ENCODE measurements at regions not wholly inside any gene's neighbourhood (a gene's known extent, or its start where the extent isn't known, plus 50 kb on each side); places are given as distances from the start of the nearest gene placed in this dataset.

GRCh38 chr6:140855520-140855919, 1277.2 kb upstream of the GJE1 start:
- DNase-seq (no peak), ATAC-seq (ENCODE audit: low read depth in 2 of 2) (no peak)
- Mint-ChIP-seq H3K36me3 (no peaks in the 10 kb centered on the region), H3K9me3 (peaks cover 0 to 3% (median 0%) of the 10 kb centered on the region in 7 donors), H3K27me3 (no peaks in the 10 kb centered on the region), H3K4me3 (no peak overlapping the region), H3K27ac (no peak overlapping the region), H3K4me1 (peaks cover 0 to 2% (median 0%) of the 10 kb centered on the region in 4 donors)
- no peaks in the 10 kb centered on the region for H3K9me3 ChIP-seq (ENCODE audit: control insufficient read depth in 2 of 2, low read length in 2 of 2)
- no peaks in the 10 kb centered on the region for H3K36me3 ChIP-seq (ENCODE audit: control insufficient read depth, insufficient read depth, low read length)
- no peaks in the 10 kb centered on the region for H3K27me3 ChIP-seq (ENCODE audit: control insufficient read depth, insufficient read depth, low read length)
- H3K27ac ChIP-seq (ENCODE audit: insufficient read depth, low read length, poor library complexity, severe bottlenecking) = no peak overlapping the region
- no peaks in the 10 kb centered on the region for H3K4me1 ChIP-seq (ENCODE audit: control insufficient read depth, insufficient read depth, low read length, poor library complexity, severe bottlenecking)
- H3K4me3 ChIP-seq (ENCODE audit: low read depth, low read length) = no peak overlapping the region

- H3K36me3 ChIP-seq (ENCODE audit: control insufficient read depth, insufficient read depth, low read length) = no peaks in the 10 kb centered on the region
- H3K27ac Mint-ChIP-seq = no peak overlapping the region
- H3K9me3 ChIP-seq (ENCODE audit: control insufficient read depth in 2 of 2, low read length in 2 of 2) = no peaks in the 10 kb centered on the region
- H3K27me3 Mint-ChIP-seq = no peaks in the 10 kb centered on the region
- peaks cover 0 to 2% (median 0%) of the 10 kb centered on the region in 4 donors for H3K4me1 Mint-ChIP-seq
- ATAC-seq (ENCODE audit: low read depth in 2 of 2) (no peak), DNase-seq (no peak)
- no peak overlapping the region for H3K4me3 Mint-ChIP-seq
- H3K4me1 ChIP-seq (ENCODE audit: control insufficient read depth, insufficient read depth, low read length, poor library complexity, severe bottlenecking) = no peaks in the 10 kb centered on the region
- H3K4me3 ChIP-seq (ENCODE audit: low read depth, low read length) = no peak overlapping the region
- H3K36me3 Mint-ChIP-seq = no peaks in the 10 kb centered on the region
- no peaks in the 10 kb centered on the region for H3K27me3 ChIP-seq (ENCODE audit: control insufficient read depth, insufficient read depth, low read length)
- H3K27ac ChIP-seq (ENCODE audit: insufficient read depth, low read length, poor library complexity, severe bottlenecking) = no peak overlapping the region
- H3K9me3 Mint-ChIP-seq = peaks cover 0 to 2% (median 0%) of the 10 kb centered on the region in 7 donors
Observed at GRCh38 chr6:140854318-140854717, 1278.4 kb upstream of the GJE1 start.

- H3K4me3 Mint-ChIP-seq = no peak overlapping the region
- no peaks in the 10 kb centered on the region for H3K27me3 Mint-ChIP-seq
- no peaks in the 10 kb centered on the region for H3K9me3 Mint-ChIP-seq
- H3K27me3 ChIP-seq (ENCODE audit: control insufficient read depth, insufficient read depth, low read length) = no peaks in the 10 kb centered on the region
- H3K27ac ChIP-seq (ENCODE audit: insufficient read depth, low read length, poor library complexity, severe bottlenecking) = no peak overlapping the region
- no peak overlapping the region for H3K27ac Mint-ChIP-seq
- H3K36me3 ChIP-seq (ENCODE audit: control insufficient read depth, insufficient read depth, low read length) = no peaks in the 10 kb centered on the region
- no peaks in the 10 kb centered on the region for H3K36me3 Mint-ChIP-seq
- ATAC-seq (ENCODE audit: low read depth in 2 of 2) (no peak), DNase-seq (no peak)
- H3K4me3 ChIP-seq (ENCODE audit: low read depth, low read length) = no peak overlapping the region
- no peaks in the 10 kb centered on the region for H3K4me1 Mint-ChIP-seq
- no peaks in the 10 kb centered on the region for H3K9me3 ChIP-seq (ENCODE audit: control insufficient read depth in 2 of 2, low read length in 2 of 2)
- H3K4me1 ChIP-seq (ENCODE audit: control insufficient read depth, insufficient read depth, low read length, poor library complexity, severe bottlenecking) = no peaks in the 10 kb centered on the region
Observed at GRCh38 chr6:140850438-140850837, 1282.3 kb upstream of the GJE1 start.

GRCh38 chr6:140849456-140849855, 1283.3 kb upstream of the GJE1 start:
- Histone ChIP-seq H3K36me3 (ENCODE audit: control insufficient read depth, insufficient read depth, low read length) (no peaks in the 10 kb centered on the region), H3K27ac (ENCODE audit: insufficient read depth, low read length, poor library complexity, severe bottlenecking) (no peak overlapping the region), H3K4me1 (ENCODE audit: control insufficient read depth, insufficient read depth, low read length, poor library complexity, severe bottlenecking) (no peaks in the 10 kb centered on the region), H3K27me3 (ENCODE audit: control insufficient read depth, insufficient read depth, low read length) (no peaks in the 10 kb centered on the region), H3K9me3 (ENCODE audit: control insufficient read depth in 2 of 2, low read length in 2 of 2) (no peaks in the 10 kb centered on the region), H3K4me3 (ENCODE audit: low read depth, low read length) (no peak overlapping the region)
- Mint-ChIP-seq H3K9me3 (no peaks in the 10 kb centered on the region), H3K27ac (no peak overlapping the region), H3K36me3 (no peaks in the 10 kb centered on the region), H3K4me1 (no peaks in the 10 kb centered on the region), H3K27me3 (no peaks in the 10 kb centered on the region), H3K4me3 (no peak overlapping the region)
- ATAC-seq (ENCODE audit: low read depth in 2 of 2) (no peak), DNase-seq (no peak)

- H3K27me3 ChIP-seq (ENCODE audit: control insufficient read depth, insufficient read depth, low read length) = no peaks in the 10 kb centered on the region
- H3K27ac ChIP-seq (ENCODE audit: insufficient read depth, low read length, poor library complexity, severe bottlenecking) = no peak overlapping the region
- H3K4me3 ChIP-seq (ENCODE audit: low read depth, low read length) = no peak overlapping the region
- Mint-ChIP-seq H3K27me3 (no peaks in the 10 kb centered on the region), H3K4me1 (no peaks in the 10 kb centered on the region), H3K27ac (no peak overlapping the region), H3K36me3 (no peaks in the 10 kb centered on the region), H3K4me3 (no peak overlapping the region), H3K9me3 (peaks cover 0 to 3% (median 0%) of the 10 kb centered on the region in 7 donors)
- H3K9me3 ChIP-seq (ENCODE audit: control insufficient read depth in 2 of 2, low read length in 2 of 2) = no peaks in the 10 kb centered on the region
- ATAC-seq (ENCODE audit: low read depth in 2 of 2) (no peak), DNase-seq (no peak)
- no peaks in the 10 kb centered on the region for H3K4me1 ChIP-seq (ENCODE audit: control insufficient read depth, insufficient read depth, low read length, poor library complexity, severe bottlenecking)
- no peaks in the 10 kb centered on the region for H3K36me3 ChIP-seq (ENCODE audit: control insufficient read depth, insufficient read depth, low read length)
Observed at GRCh38 chr6:140847262-140847645, 1285.5 kb upstream of the GJE1 start.

- Mint-ChIP-seq H3K36me3 (no peaks in the 10 kb centered on the region), H3K27me3 (no peaks in the 10 kb centered on the region), H3K4me3 (no peak overlapping the region), H3K27ac (no peak overlapping the region), H3K4me1 (no peaks in the 10 kb centered on the region), H3K9me3 (peaks cover 0 to 3% (median 0%) of the 10 kb centered on the region in 7 donors)
- H3K4me1 ChIP-seq (ENCODE audit: control insufficient read depth, insufficient read depth, low read length, poor library complexity, severe bottlenecking) = no peaks in the 10 kb centered on the region
- no peak overlapping the region for H3K27ac ChIP-seq (ENCODE audit: insufficient read depth, low read length, poor library complexity, severe bottlenecking)
- no peaks in the 10 kb centered on the region for H3K36me3 ChIP-seq (ENCODE audit: control insufficient read depth, insufficient read depth, low read length)
- no peak for DNase-seq
- no peak for ATAC-seq (ENCODE audit: low read depth in 2 of 2)
- H3K4me3 ChIP-seq (ENCODE audit: low read depth, low read length) = no peak overlapping the region
- no peaks in the 10 kb centered on the region for H3K27me3 ChIP-seq (ENCODE audit: control insufficient read depth, insufficient read depth, low read length)
- H3K9me3 ChIP-seq (ENCODE audit: control insufficient read depth in 2 of 2, low read length in 2 of 2) = no peaks in the 10 kb centered on the region
Observed at GRCh38 chr6:140846503-140847261, 1286.0 kb upstream of the GJE1 start.

GRCh38 chr6:140845701-140846100, 1287.0 kb upstream of the GJE1 start:
- Histone ChIP-seq H3K27ac (ENCODE audit: insufficient read depth, low read length, poor library complexity, severe bottlenecking) (no peak overlapping the region), H3K9me3 (ENCODE audit: control insufficient read depth in 2 of 2, low read length in 2 of 2) (no peaks in the 10 kb centered on the region), H3K4me3 (ENCODE audit: low read depth, low read length) (no peak overlapping the region), H3K27me3 (ENCODE audit: control insufficient read depth, insufficient read depth, low read length) (no peaks in the 10 kb centered on the region), H3K4me1 (ENCODE audit: control insufficient read depth, insufficient read depth, low read length, poor library complexity, severe bottlenecking) (no peaks in the 10 kb centered on the region), H3K36me3 (ENCODE audit: control insufficient read depth, insufficient read depth, low read length) (no peaks in the 10 kb centered on the region)
- DNase-seq (no peak), ATAC-seq (ENCODE audit: low read depth in 2 of 2) (no peak)
- H3K4me3 Mint-ChIP-seq = peak overlapping the region in 1 of 4 donors; percentile 4
- no peak overlapping the region for H3K27ac Mint-ChIP-seq
- H3K36me3 Mint-ChIP-seq = no peaks in the 10 kb centered on the region
- H3K9me3 Mint-ChIP-seq = peaks cover 0 to 3% (median 0%) of the 10 kb centered on the region in 7 donors
- no peaks in the 10 kb centered on the region for H3K27me3 Mint-ChIP-seq
- no peaks in the 10 kb centered on the region for H3K4me1 Mint-ChIP-seq

GRCh38 chr6:140844167-140844566, 1288.6 kb upstream of the GJE1 start:
- Histone ChIP-seq H3K27me3 (ENCODE audit: control insufficient read depth, insufficient read depth, low read length) (no peaks in the 10 kb centered on the region), H3K27ac (ENCODE audit: insufficient read depth, low read length, poor library complexity, severe bottlenecking) (no peak overlapping the region), H3K9me3 (ENCODE audit: control insufficient read depth in 2 of 2, low read length in 2 of 2) (no peaks in the 10 kb centered on the region), H3K36me3 (ENCODE audit: control insufficient read depth, insufficient read depth, low read length) (no peaks in the 10 kb centered on the region), H3K4me3 (ENCODE audit: low read depth, low read length) (no peak overlapping the region), H3K4me1 (ENCODE audit: control insufficient read depth, insufficient read depth, low read length, poor library complexity, severe bottlenecking) (no peaks in the 10 kb centered on the region)
- Mint-ChIP-seq H3K27ac (no peak overlapping the region), H3K4me3 (no peak overlapping the region), H3K27me3 (no peaks in the 10 kb centered on the region), H3K4me1 (no peaks in the 10 kb centered on the region), H3K9me3 (peaks cover 0 to 3% (median 0%) of the 10 kb centered on the region in 7 donors), H3K36me3 (no peaks in the 10 kb centered on the region)
- ATAC-seq (ENCODE audit: low read depth in 2 of 2) (no peak), DNase-seq (no peak)

All from CD4-positive, CD25-positive, alpha-beta regulatory T cell (primary cell).